ENCODE measurements at regions not wholly inside any gene's neighbourhood (a gene's known extent, or its start where the extent isn't known, plus 50 kb on each side); places are given as distances from the start of the nearest gene placed in this dataset.

- Histone ChIP-seq H3K27me3 (replicated peaks in 1 of 4; ENCODE audit: control insufficient read depth in 3 of 4, extremely low read depth in 1 of 4, insufficient read depth in 3 of 4, low read length in 3 of 4) (no peaks in the 10 kb centered on the region), H3K4me3 (ENCODE audit: extremely low read depth in 1 of 4, insufficient read depth in 2 of 4, low read depth in 3 of 4, low read length in 4 of 4) (no peak overlapping the region), H3K23me2 (ENCODE audit: low read depth, low read length) (no peaks in the 10 kb centered on the region), H4K20me1 (replicated peaks in 1 of 2; ENCODE audit: control insufficient read depth in 1 of 2, insufficient read depth in 2 of 2, low read length in 2 of 2) (no peaks in the 10 kb centered on the region), H3K14ac (ENCODE audit: insufficient read length) (no peak overlapping the region), H3K23ac (ENCODE audit: insufficient read length) (no peak overlapping the region), H3K27ac (ENCODE audit: low read depth, low read length) (no peak overlapping the region), H3K4ac (replicated peaks; ENCODE audit: insufficient read length, low read depth, low read length) (no peak overlapping the region), H3K9me3 (ENCODE audit: insufficient read depth in 2 of 2, low read depth in 1 of 2, low read length in 1 of 2) (no peaks in the 10 kb centered on the region), H2AK5ac (ENCODE audit: low read depth, low read length) (no peak overlapping the region), H4K8ac (ENCODE audit: extremely low read depth, insufficient read depth, low read length) (no peak overlapping the region), H2AFZ (ENCODE audit: low read length) (peak overlapping the region; percentile 49; the same call in 1 of the 2 replicates), H4K5ac (ENCODE audit: insufficient read length, low read depth, low read length) (no peak overlapping the region), H2BK120ac (replicated peaks; ENCODE audit: low read depth, low read length) (no peak overlapping the region), H3K18ac (ENCODE audit: extremely low read depth, low read length) (no peak overlapping the region), H3K79me1 (ENCODE audit: low read depth, low read length) (no peaks in the 10 kb centered on the region), H2BK5ac (ENCODE audit: low read depth, low read length) (no peak overlapping the region), H3K79me2 (ENCODE audit: control insufficient read depth in 1 of 2, insufficient read depth in 2 of 2, low read length in 2 of 2) (no peaks in the 10 kb centered on the region), H3K56ac (replicated peaks; ENCODE audit: insufficient read length, low read depth, low read length) (no peak overlapping the region), H3K4me2 (ENCODE audit: insufficient read depth in 1 of 2, low read depth in 2 of 2, low read length in 2 of 2) (no peak overlapping the region), H3K4me1 (replicated peaks in 1 of 4; ENCODE audit: control insufficient read depth in 3 of 4, insufficient read depth in 4 of 4, low read length in 3 of 4) (no peaks in the 10 kb centered on the region), H3K36me3 (ENCODE audit: control insufficient read depth in 2 of 4, insufficient read depth in 4 of 4, low read length in 3 of 4) (no peaks in the 10 kb centered on the region), H3K9ac (replicated peaks in 1 of 4; ENCODE audit: extremely low read depth in 1 of 4, low read depth in 3 of 4, low read length in 3 of 4) (no peak overlapping the region), H4K91ac (replicated peaks; ENCODE audit: insufficient read length, low read length) (no peak overlapping the region), H2BK15ac (ENCODE audit: low read length) (0 out of 2 replicates have a peak overlapping the region, but pooled peaks have one; percentile 18), H2BK20ac (ENCODE audit: low read length) (no peak overlapping the region), H2BK12ac (ENCODE audit: low read depth, low read length) (no peak overlapping the region)
- ChIA-PET CTCF (ENCODE audit: partially characterized antibody) (interaction anchor here (0.6 to 1.6 kb wide), 3 partner anchors 9 to 50 kb away, joined by 3 to 5 read pairs (median 3); no protein-coding TSS in a partner anchor), POLR2A (ENCODE audit: partially characterized antibody) (no interaction called here)
- no peak for FAIRE-seq
- no peak for DNase-seq (ENCODE audit: low read depth in 1 of 2, low spot score in 2 of 2)
- no peak for TF ChIP-seq RBBP5 (IDR thresholded peaks at IDR 0.05; ENCODE audit: borderline replicate concordance, low read depth, low read length)
- TF ChIP-seq SIX5 (IDR thresholded peaks at IDR 0.05; ENCODE audit: low read depth, low read length), result no peak
- WGBS, 2 experiments (ENCODE audit: extremely low coverage in 1 of 2, insufficient coverage in 1 of 2, insufficient read length in 1 of 2, insufficient replicate concordance in 2 of 2, low coverage in 1 of 2, low lambda C conversion rate in 2 of 2, missing lambda C conversion rate in 1 of 2), result 89% methylated on average over 22 of the region's 22 CpGs; no CpG with 5 or more reads in 1 of the 2 experiments
These were observed 62.8 kb upstream of the CUX1 start for GRCh38 chr7:101754424-101755159.
